GM23338 (cell line): ENCODE measurements at regions not wholly inside any gene's neighbourhood (a gene's known extent, or its start where the extent isn't known, plus 50 kb on each side); places are given as distances from the start of the nearest gene placed in this dataset.

ENCODE experiments used
- ATAC-seq: fragments of 200-7000 bp; cut with Tn5 transposase; 3 replicates; pipeline ENCODE4 v1.9.1; 2020
- DNase-seq: peaks from one replicate; pipeline ENCODE4 v3.0.0-alpha.2; 2015; ENCODE audit warnings: low spot score
- H2AFZ ChIP-seq: fragments of 200-600 bp; sonication (generic); 2 replicates; pipeline ENCODE4 v1.8.0; 2016; ENCODE audit warnings: antibody characterized with exemption, mild to moderate bottlenecking, moderate library complexity
- H3F3A ChIP-seq: fragments of 200-600 bp; sonication (generic); replicated peaks from 2 replicates; pipeline ENCODE4 v1.8.0; 2017; ENCODE audit warnings: antibody characterized with exemption, mixed run types, low read depth
- H3K27ac ChIP-seq: fragments of 200-600 bp; sonication (generic); 2 replicates; pipeline ENCODE4 v1.6.1; 2016; ENCODE audit warnings: low read depth
- H3K27me3 ChIP-seq: fragments of 200-600 bp; sonication (generic); 2 replicates; pipeline ENCODE4 v1.8.0; 2016; ENCODE audit warnings: mild to moderate bottlenecking, mixed run types, moderate library complexity; ENCODE audit not compliant: insufficient read depth
- H3K36me3 ChIP-seq: fragments of 200-600 bp; sonication (generic); 2 replicates; pipeline ENCODE4 v1.8.0; 2016; ENCODE audit warnings: mild to moderate bottlenecking; ENCODE audit not compliant: insufficient read depth
- H3K4me1 ChIP-seq: fragments of 200-600 bp; sonication (generic); 2 replicates; pipeline ENCODE4 v1.8.0; 2016; ENCODE audit warnings: mild to moderate bottlenecking, moderate library complexity; ENCODE audit not compliant: insufficient read depth
- H3K4me2 ChIP-seq: fragments of 200-600 bp; sonication (generic); 2 replicates; pipeline ENCODE4 v1.7.1; 2017; ENCODE audit warnings: mixed run types
- H3K4me3 ChIP-seq: fragments of 200-600 bp; sonication (generic); 2 replicates; pipeline ENCODE4 v1.6.1; 2016; ENCODE audit warnings: mixed run types
- H3K79me2 ChIP-seq: fragments of 200-600 bp; sonication (generic); replicated peaks from 2 replicates; pipeline ENCODE4 v1.8.0; 2017; ENCODE audit warnings: mild to moderate bottlenecking; ENCODE audit not compliant: insufficient read depth
- H3K9me2 ChIP-seq: fragments of 200-600 bp; sonication (generic); 2 replicates; pipeline ENCODE4 v1.8.0; 2017; ENCODE audit not compliant: insufficient read depth
- H4K20me1 ChIP-seq: fragments of 200-600 bp; sonication (generic); replicated peaks from 2 replicates; pipeline ENCODE4 v1.8.0; 2017; ENCODE audit warnings: mild to moderate bottlenecking; ENCODE audit not compliant: insufficient read depth
- H3K27ac Mint-ChIP-seq: 2 replicates; pipeline ENCODE4 v1.8.0; 2020; ENCODE audit warnings: inconsistent platforms, mild to moderate bottlenecking, moderate library complexity, mixed read lengths
- H3K27me3 Mint-ChIP-seq: 3 replicates; pipeline ENCODE4 v1.8.0; 2022; ENCODE audit warnings: low read depth, mild to moderate bottlenecking, moderate library complexity, mixed read lengths, inconsistent platforms; ENCODE audit not compliant: insufficient read depth, poor library complexity
- H3K36me3 Mint-ChIP-seq: 3 replicates; pipeline ENCODE4 v1.8.0; 2021; ENCODE audit warnings: low read depth, mild to moderate bottlenecking, inconsistent platforms, moderate library complexity, mixed read lengths
- H3K4me1 Mint-ChIP-seq: 3 replicates; pipeline ENCODE4 v1.8.0; 2020; ENCODE audit warnings: mild to moderate bottlenecking, inconsistent platforms, mixed read lengths
- H3K4me3 Mint-ChIP-seq: 3 replicates; pipeline ENCODE4 v1.8.0; 2021; ENCODE audit warnings: moderate library complexity, mild to moderate bottlenecking, inconsistent platforms, mixed read lengths
- H3K9me3 Mint-ChIP-seq: 3 replicates; pipeline ENCODE4 v1.8.0; 2020; ENCODE audit warnings: moderate library complexity, mild to moderate bottlenecking, inconsistent platforms, mixed read lengths
- CREB1 ChIP-seq: fragments of 250-450 bp; sonication (Bioruptor Pico); IDR thresholded peaks from 2 replicates; pipeline ENCODE4 v1.5.0; 2020; ENCODE audit warnings: low read depth, mild to moderate bottlenecking, moderate library complexity
- CTCF ChIP-seq, 2 experiments: fragments of 200-600 bp in 1 of 2; sonication (generic) in 1 of 2; conservative IDR thresholded peaks; 2 replicates each; pipeline versions ENCODE4 v1.5.1 to v1.6.1; 2016 to 2017; ENCODE audit warnings: antibody characterized with exemption in 2 of 2, low read depth in 2 of 2, mild to moderate bottlenecking in 2 of 2, moderate library complexity in 1 of 2
- ETS1 ChIP-seq: IDR thresholded peaks from 2 replicates; pipeline ENCODE4 v1.6.1; 2016; ENCODE audit warnings: antibody characterized with exemption
- EZH2 ChIP-seq: fragments of 200-600 bp; sonication (generic); IDR thresholded peaks from one replicate; pipeline ENCODE4 v1.8.0; 2017; ENCODE audit warnings: antibody characterized with exemption, mild to moderate bottlenecking, low read depth; ENCODE audit not compliant: unreplicated experiment
- EZH2phosphoT487 ChIP-seq: fragments of 200-600 bp; sonication (generic); IDR thresholded peaks from one replicate; pipeline ENCODE4 v1.8.1; 2018; ENCODE audit warnings: antibody characterized with exemption; ENCODE audit not compliant: unreplicated experiment
- JUNB ChIP-seq: IDR thresholded peaks from one replicate; pipeline ENCODE4 v1.6.1; 2016; ENCODE audit warnings: antibody characterized with exemption; ENCODE audit not compliant: unreplicated experiment
- NANOG ChIP-seq: IDR thresholded peaks from 2 replicates; pipeline ENCODE4 v1.6.1; 2016; ENCODE audit warnings: antibody characterized with exemption, borderline replicate concordance
- POLR2AphosphoS5 ChIP-seq: IDR thresholded peaks from 2 replicates; pipeline ENCODE4 v1.6.1; 2016; ENCODE audit warnings: antibody characterized with exemption, low read depth
- STAT1 ChIP-seq: IDR thresholded peaks from one replicate; pipeline ENCODE4 v1.6.1; 2016; ENCODE audit warnings: antibody characterized with exemption; ENCODE audit not compliant: unreplicated experiment
- ZNF114 ChIP-seq: fragments of 250-450 bp; sonication (Bioruptor Pico); IDR thresholded peaks from 2 replicates; pipeline ENCODE4 v1.5.0; 2020; ENCODE audit warnings: mild to moderate bottlenecking, moderate library complexity
- ZNF331 ChIP-seq: fragments of 250-450 bp; sonication (Bioruptor Pico); IDR thresholded peaks from 2 replicates; pipeline ENCODE4 v1.5.0; 2020; ENCODE audit warnings: low read depth, mild to moderate bottlenecking, moderate library complexity
- TF ChIP-seq, protein P1 (sequence below): IDR thresholded peaks from one replicate; pipeline ENCODE4 v1.6.1; 2018; ENCODE audit warnings: antibody characterized with exemption; ENCODE audit not compliant: unreplicated experiment
- TF ChIP-seq, protein P2 (sequence below): fragments of 250-450 bp; sonication (Bioruptor Pico); IDR thresholded peaks from 2 replicates; pipeline ENCODE4 v1.5.0; 2020; ENCODE audit warnings: mild to moderate bottlenecking, moderate library complexity

DNA sequence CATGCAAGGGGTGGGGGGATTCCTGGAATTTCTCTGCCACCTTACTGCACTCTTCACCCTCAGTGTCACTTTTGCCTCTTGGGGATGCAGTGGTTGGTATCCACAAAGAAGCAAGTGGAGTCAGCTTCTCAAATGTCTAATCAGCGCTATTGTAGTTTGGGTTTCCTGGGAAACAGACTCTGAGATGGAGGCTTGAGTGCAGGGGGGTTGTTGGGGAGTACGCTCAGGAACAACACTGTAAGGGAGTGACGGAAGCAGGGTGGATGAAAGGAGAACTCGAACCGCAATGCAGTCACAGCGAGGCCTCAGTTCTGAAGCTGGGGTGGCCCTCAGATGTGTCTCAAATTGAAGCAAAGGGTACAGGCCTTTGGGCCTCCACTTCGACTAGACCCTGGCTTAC lies 73.6 kb upstream of the EPC2 start:
- no peaks in the 10 kb centered on the region for H3K27me3 ChIP-seq
- Mint-ChIP-seq H3K4me3 (no peak overlapping the region), H3K9me3 (peaks cover 2% of the 10 kb centered on the region; the same call in 1 of the 3 replicates), H3K27ac (no peak overlapping the region), H3K4me1 (no peaks in the 10 kb centered on the region; the same call in 1 of the 3 replicates), H3K27me3 (peaks cover 2% of the 10 kb centered on the region), H3K36me3 (no peaks in the 10 kb centered on the region)
- H3K27ac ChIP-seq: no peak overlapping the region
- H3K79me2 ChIP-seq: no peaks in the 10 kb centered on the region
- H3K9me2 ChIP-seq: no peaks in the 10 kb centered on the region
- no peak overlapping the region for H3K4me2 ChIP-seq
- H2AFZ ChIP-seq: peak overlapping the region; percentile 76
- DNase-seq (no peak), ATAC-seq (no peak)
- H4K20me1 ChIP-seq: no peaks in the 10 kb centered on the region
- no peak overlapping the region for H3K4me3 ChIP-seq
- TF ChIP-seq ETS1: no peak
- TF ChIP-seq, protein P1, sequence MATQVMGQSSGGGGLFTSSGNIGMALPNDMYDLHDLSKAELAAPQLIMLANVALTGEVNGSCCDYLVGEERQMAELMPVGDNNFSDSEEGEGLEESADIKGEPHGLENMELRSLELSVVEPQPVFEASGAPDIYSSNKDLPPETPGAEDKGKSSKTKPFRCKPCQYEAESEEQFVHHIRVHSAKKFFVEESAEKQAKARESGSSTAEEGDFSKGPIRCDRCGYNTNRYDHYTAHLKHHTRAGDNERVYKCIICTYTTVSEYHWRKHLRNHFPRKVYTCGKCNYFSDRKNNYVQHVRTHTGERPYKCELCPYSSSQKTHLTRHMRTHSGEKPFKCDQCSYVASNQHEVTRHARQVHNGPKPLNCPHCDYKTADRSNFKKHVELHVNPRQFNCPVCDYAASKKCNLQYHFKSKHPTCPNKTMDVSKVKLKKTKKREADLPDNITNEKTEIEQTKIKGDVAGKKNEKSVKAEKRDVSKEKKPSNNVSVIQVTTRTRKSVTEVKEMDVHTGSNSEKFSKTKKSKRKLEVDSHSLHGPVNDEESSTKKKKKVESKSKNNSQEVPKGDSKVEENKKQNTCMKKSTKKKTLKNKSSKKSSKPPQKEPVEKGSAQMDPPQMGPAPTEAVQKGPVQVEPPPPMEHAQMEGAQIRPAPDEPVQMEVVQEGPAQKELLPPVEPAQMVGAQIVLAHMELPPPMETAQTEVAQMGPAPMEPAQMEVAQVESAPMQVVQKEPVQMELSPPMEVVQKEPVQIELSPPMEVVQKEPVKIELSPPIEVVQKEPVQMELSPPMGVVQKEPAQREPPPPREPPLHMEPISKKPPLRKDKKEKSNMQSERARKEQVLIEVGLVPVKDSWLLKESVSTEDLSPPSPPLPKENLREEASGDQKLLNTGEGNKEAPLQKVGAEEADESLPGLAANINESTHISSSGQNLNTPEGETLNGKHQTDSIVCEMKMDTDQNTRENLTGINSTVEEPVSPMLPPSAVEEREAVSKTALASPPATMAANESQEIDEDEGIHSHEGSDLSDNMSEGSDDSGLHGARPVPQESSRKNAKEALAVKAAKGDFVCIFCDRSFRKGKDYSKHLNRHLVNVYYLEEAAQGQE: no peak
- no peak for TF ChIP-seq ZNF114 (CRISPR knock-in tag)
- TF ChIP-seq EZH2phosphoT487: no peak
- no peak for TF ChIP-seq NANOG
- TF ChIP-seq CREB1 (CRISPR knock-in tag): no peak
- no peak for TF ChIP-seq EZH2
- no peak for TF ChIP-seq CTCF (conservative IDR thresholded peaks at IDR 0.05; ENCODE audit: low read depth in 2 of 2)
- TF ChIP-seq ZNF331 (CRISPR knock-in tag): no peak
- TF ChIP-seq POLR2AphosphoS5: no peak
- TF ChIP-seq STAT1: no peak
- TF ChIP-seq, protein P2, sequence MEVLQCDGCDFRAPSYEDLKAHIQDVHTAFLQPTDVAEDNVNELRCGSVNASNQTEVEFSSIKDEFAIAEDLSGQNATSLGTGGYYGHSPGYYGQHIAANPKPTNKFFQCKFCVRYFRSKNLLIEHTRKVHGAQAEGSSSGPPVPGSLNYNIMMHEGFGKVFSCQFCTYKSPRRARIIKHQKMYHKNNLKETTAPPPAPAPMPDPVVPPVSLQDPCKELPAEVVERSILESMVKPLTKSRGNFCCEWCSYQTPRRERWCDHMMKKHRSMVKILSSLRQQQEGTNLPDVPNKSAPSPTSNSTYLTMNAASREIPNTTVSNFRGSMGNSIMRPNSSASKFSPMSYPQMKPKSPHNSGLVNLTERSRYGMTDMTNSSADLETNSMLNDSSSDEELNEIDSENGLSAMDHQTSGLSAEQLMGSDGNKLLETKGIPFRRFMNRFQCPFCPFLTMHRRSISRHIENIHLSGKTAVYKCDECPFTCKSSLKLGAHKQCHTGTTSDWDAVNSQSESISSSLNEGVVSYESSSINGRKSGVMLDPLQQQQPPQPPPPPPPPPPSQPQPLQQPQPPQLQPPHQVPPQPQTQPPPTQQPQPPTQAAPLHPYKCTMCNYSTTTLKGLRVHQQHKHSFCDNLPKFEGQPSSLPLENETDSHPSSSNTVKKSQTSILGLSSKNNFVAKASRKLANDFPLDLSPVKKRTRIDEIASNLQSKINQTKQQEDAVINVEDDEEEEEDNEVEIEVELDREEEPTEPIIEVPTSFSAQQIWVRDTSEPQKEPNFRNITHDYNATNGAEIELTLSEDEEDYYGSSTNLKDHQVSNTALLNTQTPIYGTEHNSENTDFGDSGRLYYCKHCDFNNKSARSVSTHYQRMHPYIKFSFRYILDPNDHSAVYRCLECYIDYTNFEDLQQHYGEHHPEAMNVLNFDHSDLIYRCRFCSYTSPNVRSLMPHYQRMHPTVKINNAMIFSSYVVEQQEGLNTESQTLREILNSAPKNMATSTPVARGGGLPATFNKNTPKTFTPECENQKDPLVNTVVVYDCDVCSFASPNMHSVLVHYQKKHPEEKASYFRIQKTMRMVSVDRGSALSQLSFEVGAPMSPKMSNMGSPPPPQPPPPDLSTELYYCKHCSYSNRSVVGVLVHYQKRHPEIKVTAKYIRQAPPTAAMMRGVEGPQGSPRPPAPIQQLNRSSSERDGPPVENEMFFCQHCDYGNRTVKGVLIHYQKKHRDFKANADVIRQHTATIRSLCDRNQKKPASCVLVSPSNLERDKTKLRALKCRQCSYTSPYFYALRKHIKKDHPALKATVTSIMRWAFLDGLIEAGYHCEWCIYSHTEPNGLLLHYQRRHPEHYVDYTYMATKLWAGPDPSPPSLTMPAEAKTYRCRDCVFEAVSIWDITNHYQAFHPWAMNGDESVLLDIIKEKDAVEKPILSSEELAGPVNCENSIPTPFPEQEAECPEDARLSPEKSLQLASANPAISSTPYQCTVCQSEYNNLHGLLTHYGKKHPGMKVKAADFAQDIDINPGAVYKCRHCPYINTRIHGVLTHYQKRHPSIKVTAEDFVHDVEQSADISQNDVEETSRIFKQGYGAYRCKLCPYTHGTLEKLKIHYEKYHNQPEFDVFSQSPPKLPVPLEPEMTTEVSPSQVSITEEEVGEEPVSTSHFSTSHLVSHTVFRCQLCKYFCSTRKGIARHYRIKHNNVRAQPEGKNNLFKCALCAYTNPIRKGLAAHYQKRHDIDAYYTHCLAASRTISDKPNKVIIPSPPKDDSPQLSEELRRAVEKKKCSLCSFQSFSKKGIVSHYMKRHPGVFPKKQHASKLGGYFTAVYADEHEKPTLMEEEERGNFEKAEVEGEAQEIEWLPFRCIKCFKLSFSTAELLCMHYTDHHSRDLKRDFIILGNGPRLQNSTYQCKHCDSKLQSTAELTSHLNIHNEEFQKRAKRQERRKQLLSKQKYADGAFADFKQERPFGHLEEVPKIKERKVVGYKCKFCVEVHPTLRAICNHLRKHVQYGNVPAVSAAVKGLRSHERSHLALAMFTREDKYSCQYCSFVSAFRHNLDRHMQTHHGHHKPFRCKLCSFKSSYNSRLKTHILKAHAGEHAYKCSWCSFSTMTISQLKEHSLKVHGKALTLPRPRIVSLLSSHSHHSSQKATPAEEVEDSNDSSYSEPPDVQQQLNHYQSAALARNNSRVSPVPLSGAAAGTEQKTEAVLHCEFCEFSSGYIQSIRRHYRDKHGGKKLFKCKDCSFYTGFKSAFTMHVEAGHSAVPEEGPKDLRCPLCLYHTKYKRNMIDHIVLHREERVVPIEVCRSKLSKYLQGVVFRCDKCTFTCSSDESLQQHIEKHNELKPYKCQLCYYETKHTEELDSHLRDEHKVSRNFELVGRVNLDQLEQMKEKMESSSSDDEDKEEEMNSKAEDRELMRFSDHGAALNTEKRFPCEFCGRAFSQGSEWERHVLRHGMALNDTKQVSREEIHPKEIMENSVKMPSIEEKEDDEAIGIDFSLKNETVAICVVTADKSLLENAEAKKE (CRISPR knock-in tag): no peak
- TF ChIP-seq JUNB: no peak
- H3K4me1 ChIP-seq: no peaks in the 10 kb centered on the region; the same call in 1 of the 2 replicates
- H3F3A ChIP-seq: no peaks in the 10 kb centered on the region
- H3K36me3 ChIP-seq: no peaks in the 10 kb centered on the region; the same call in 1 of the 2 replicates
